ENCODE measurements at regions not wholly inside any gene's neighbourhood (a gene's known extent, or its start where the extent isn't known, plus 50 kb on each side); places are given as distances from the start of the nearest gene placed in this dataset.

DNA sequence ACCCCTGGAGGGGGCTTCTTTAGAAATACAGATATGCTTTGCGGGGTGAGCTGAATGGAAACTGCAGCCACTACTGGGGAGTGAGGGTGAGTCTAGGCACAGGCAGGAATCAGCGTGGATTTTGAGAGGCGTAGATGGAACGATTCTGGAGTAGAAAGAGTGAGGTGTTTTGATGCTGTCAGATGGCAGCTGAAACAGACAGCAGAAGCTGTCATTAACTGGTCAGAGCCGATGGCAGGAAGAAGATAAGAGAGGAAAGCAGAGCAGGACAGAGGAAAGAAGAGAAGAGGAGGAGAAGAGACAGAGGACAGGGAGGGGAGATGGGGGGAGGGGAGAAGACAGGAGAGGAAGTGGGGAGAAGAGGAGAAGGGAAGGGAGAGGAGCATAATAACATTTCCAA lies 138.5 kb downstream of the LRIG2 start:
- no peak for TF ChIP-seq RAD21 (IDR thresholded peaks at IDR 0.05; ENCODE audit: low read depth)
- TF ChIP-seq, protein P1, sequence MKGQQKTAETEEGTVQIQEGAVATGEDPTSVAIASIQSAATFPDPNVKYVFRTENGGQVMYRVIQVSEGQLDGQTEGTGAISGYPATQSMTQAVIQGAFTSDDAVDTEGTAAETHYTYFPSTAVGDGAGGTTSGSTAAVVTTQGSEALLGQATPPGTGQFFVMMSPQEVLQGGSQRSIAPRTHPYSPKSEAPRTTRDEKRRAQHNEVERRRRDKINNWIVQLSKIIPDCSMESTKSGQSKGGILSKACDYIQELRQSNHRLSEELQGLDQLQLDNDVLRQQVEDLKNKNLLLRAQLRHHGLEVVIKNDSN (IDR thresholded peaks at IDR 0.05), result no peak
- no peak for TF ChIP-seq CEBPB (IDR thresholded peaks at IDR 0.05)
- no peak for TF ChIP-seq ZBTB7A (IDR thresholded peaks at IDR 0.05; ENCODE audit: low read depth)
- TF ChIP-seq NFIC (IDR thresholded peaks at IDR 0.05), result no peak
- TF ChIP-seq EP300 (IDR thresholded peaks at IDR 0.05; ENCODE audit: borderline replicate concordance), result no peak
- TF ChIP-seq FOXM1 (IDR thresholded peaks at IDR 0.05; ENCODE audit: borderline replicate concordance, low read depth), result no peak
- TF ChIP-seq TCF12 (IDR thresholded peaks at IDR 0.05; ENCODE audit: low read depth), result no peak
- no peak for TF ChIP-seq CREB1 (IDR thresholded peaks at IDR 0.05; ENCODE audit: low read depth)
- no peak for TF ChIP-seq EGR1 (IDR thresholded peaks at IDR 0.05)
- TF ChIP-seq, protein P2, sequence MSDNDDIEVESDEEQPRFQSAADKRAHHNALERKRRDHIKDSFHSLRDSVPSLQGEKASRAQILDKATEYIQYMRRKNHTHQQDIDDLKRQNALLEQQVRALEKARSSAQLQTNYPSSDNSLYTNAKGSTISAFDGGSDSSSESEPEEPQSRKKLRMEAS (IDR thresholded peaks at IDR 0.05), result no peak
- TF ChIP-seq YY1 (IDR thresholded peaks at IDR 0.05; ENCODE audit: low read depth), result no peak
- no peak for TF ChIP-seq TAF1 (IDR thresholded peaks at IDR 0.05; ENCODE audit: low read depth)

DNA sequence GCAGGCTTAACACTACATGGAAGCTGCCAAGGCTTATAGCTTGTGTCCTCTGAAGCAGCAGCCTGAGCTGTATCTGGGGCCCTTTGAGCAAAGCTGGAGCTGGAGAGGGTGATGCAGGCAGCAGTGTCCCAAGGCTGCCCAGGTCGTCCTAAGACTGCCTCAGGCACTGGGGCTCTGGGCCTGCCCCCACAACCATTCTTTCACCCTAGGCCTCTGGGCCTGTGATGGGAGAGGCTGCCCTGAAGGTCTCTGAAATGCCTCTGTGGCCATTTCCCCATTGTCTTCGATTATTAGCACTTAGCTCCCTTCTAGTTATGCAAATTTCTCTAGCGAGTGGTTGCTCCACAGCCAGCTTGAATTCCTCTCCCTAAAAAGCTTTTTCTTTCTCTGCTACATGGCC lies 142.0 kb downstream of the LRIG2 start:
- TF ChIP-seq FOXM1 (IDR thresholded peaks at IDR 0.05; ENCODE audit: borderline replicate concordance, low read depth) (no peak), EP300 (IDR thresholded peaks at IDR 0.05; ENCODE audit: borderline replicate concordance) (no peak), NFIC (IDR thresholded peaks at IDR 0.05) (no peak), CREB1 (IDR thresholded peaks at IDR 0.05; ENCODE audit: low read depth) (no peak), TEAD4 (IDR thresholded peaks at IDR 0.05) (no peak), TCF12 (IDR thresholded peaks at IDR 0.05; ENCODE audit: low read depth) (no peak), RAD21 (IDR thresholded peaks at IDR 0.05; ENCODE audit: low read depth) (no peak), YY1 (IDR thresholded peaks at IDR 0.05; ENCODE audit: low read depth) (no peak), CEBPB (IDR thresholded peaks at IDR 0.05) (no peak), TAF1 (IDR thresholded peaks at IDR 0.05; ENCODE audit: low read depth) (no peak)
- TF ChIP-seq, protein P2 (IDR thresholded peaks at IDR 0.05), result no peak
- TF ChIP-seq, protein P1 (IDR thresholded peaks at IDR 0.05), result no peak
- TF ChIP-seq, protein P3, sequence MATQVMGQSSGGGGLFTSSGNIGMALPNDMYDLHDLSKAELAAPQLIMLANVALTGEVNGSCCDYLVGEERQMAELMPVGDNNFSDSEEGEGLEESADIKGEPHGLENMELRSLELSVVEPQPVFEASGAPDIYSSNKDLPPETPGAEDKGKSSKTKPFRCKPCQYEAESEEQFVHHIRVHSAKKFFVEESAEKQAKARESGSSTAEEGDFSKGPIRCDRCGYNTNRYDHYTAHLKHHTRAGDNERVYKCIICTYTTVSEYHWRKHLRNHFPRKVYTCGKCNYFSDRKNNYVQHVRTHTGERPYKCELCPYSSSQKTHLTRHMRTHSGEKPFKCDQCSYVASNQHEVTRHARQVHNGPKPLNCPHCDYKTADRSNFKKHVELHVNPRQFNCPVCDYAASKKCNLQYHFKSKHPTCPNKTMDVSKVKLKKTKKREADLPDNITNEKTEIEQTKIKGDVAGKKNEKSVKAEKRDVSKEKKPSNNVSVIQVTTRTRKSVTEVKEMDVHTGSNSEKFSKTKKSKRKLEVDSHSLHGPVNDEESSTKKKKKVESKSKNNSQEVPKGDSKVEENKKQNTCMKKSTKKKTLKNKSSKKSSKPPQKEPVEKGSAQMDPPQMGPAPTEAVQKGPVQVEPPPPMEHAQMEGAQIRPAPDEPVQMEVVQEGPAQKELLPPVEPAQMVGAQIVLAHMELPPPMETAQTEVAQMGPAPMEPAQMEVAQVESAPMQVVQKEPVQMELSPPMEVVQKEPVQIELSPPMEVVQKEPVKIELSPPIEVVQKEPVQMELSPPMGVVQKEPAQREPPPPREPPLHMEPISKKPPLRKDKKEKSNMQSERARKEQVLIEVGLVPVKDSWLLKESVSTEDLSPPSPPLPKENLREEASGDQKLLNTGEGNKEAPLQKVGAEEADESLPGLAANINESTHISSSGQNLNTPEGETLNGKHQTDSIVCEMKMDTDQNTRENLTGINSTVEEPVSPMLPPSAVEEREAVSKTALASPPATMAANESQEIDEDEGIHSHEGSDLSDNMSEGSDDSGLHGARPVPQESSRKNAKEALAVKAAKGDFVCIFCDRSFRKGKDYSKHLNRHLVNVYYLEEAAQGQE (IDR thresholded peaks at IDR 0.05; ENCODE audit: low read depth), result no peak

DNA sequence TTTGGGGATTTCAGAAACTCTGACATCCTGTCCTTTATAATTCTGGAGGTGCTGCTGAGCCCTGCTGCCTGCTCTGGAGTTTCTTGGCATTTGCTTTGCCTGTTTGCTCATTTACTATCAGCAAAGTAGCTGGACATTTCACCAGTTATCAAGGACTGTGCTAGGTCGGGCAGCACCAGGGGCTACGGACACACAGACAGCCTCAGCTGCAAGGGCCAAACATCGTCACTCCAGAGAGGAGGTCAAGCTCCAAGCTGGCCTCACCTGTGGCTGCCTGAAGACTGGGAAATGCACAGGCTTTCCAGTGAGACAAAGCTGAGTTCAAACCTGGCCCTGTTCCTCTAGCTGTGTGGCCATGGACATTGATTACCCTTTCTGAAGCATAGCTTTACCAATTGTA lies 143.7 kb downstream of the LRIG2 start:
- no peak for TF ChIP-seq TAF1 (IDR thresholded peaks at IDR 0.05; ENCODE audit: low read depth)
- no peak for TF ChIP-seq FOXM1 (IDR thresholded peaks at IDR 0.05; ENCODE audit: borderline replicate concordance, low read depth)
- TF ChIP-seq, protein P1 (IDR thresholded peaks at IDR 0.05), result no peak
- TF ChIP-seq, protein P3 (IDR thresholded peaks at IDR 0.05; ENCODE audit: low read depth), result no peak
- TF ChIP-seq, protein P2 (IDR thresholded peaks at IDR 0.05), result no peak
- TF ChIP-seq NFIC (IDR thresholded peaks at IDR 0.05), result no peak
- TF ChIP-seq ZBTB7A (IDR thresholded peaks at IDR 0.05; ENCODE audit: low read depth), result no peak
- TF ChIP-seq TEAD4 (IDR thresholded peaks at IDR 0.05), result no peak
- no peak for TF ChIP-seq CREB1 (IDR thresholded peaks at IDR 0.05; ENCODE audit: low read depth)
- TF ChIP-seq EP300 (IDR thresholded peaks at IDR 0.05; ENCODE audit: borderline replicate concordance), result no peak
- no peak for TF ChIP-seq TCF12 (IDR thresholded peaks at IDR 0.05; ENCODE audit: low read depth)
- no peak for TF ChIP-seq YY1 (IDR thresholded peaks at IDR 0.05; ENCODE audit: low read depth)
- no peak for TF ChIP-seq RAD21 (IDR thresholded peaks at IDR 0.05; ENCODE audit: low read depth)
- no peak for TF ChIP-seq EGR1 (IDR thresholded peaks at IDR 0.05)
- TF ChIP-seq CEBPB (IDR thresholded peaks at IDR 0.05), result no peak

DNA sequence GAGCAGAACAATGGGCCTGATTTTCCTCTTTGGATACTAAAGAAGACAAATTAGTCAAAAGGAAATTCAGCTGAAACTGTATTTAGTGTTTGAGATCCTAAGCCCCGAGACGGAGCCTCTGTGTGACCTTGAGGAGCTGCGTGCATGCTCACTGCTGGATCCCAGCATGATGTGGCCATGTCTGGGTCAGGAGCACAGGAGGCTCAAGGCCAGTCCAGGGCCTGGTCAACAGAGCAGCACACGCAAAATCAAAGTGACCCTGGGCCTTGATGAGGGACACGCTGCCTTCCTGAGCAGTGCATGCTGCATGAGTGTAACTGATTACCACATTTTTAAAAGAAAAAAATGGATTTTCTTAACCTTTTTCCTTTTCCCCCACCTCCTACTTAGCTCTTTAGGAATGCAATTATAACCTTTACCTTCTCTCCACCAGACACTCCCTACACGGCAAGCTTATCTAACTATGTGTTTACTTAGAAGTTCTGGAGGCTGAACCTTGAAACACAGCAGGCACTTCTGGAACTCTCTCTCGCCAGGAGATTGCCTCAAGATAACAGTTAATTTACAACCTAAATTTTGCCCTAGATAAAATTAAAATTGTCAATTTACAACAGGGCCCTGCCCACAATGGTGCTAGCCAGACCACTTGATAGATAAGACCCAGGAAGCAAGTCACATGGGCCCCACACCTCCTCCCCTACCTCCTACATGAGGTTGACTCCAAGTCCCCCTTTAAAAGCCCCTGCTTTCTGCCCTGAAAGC lies 144.6 kb downstream of the LRIG2 start:
- no peak for TF ChIP-seq RAD21 (IDR thresholded peaks at IDR 0.05; ENCODE audit: low read depth)
- TF ChIP-seq CEBPB (IDR thresholded peaks at IDR 0.05), result no peak
- no peak for TF ChIP-seq TCF12 (IDR thresholded peaks at IDR 0.05; ENCODE audit: low read depth)
- no peak for TF ChIP-seq EGR1 (IDR thresholded peaks at IDR 0.05)
- TF ChIP-seq ZBTB7A (IDR thresholded peaks at IDR 0.05; ENCODE audit: low read depth), result no peak
- TF ChIP-seq YY1 (IDR thresholded peaks at IDR 0.05; ENCODE audit: low read depth), result no peak
- no peak for TF ChIP-seq TEAD4 (IDR thresholded peaks at IDR 0.05)
- no peak for TF ChIP-seq FOXM1 (IDR thresholded peaks at IDR 0.05; ENCODE audit: borderline replicate concordance, low read depth)

Measured in Ishikawa (cell line).